SK-N-MC (cell line): ENCODE measurements at regions not wholly inside any gene's neighbourhood (a gene's known extent, or its start where the extent isn't known, plus 50 kb on each side); places are given as distances from the start of the nearest gene placed in this dataset.

Source experiments
- DNase-seq: peaks from one replicate; pipeline ENCODE4 v3.0.0-alpha.2; 2011; ENCODE audit warnings: low read depth, low spot score
- H3K27ac ChIP-seq: fragments of 200-600 bp; sonication (generic); 2 replicates; pipeline ENCODE4 v1.5.1; 2016; ENCODE audit warnings: mixed run types
- H3K36me3 ChIP-seq: fragments of 200-600 bp; sonication (generic); 2 replicates; pipeline ENCODE4 v1.6.1; 2017; ENCODE audit warnings: antibody characterized with exemption, low read length, mixed read lengths; ENCODE audit not compliant: insufficient read depth
- H3K4me3 ChIP-seq: fragments of 200-600 bp; sonication (generic); 2 replicates; pipeline ENCODE4 v1.5.1; 2016
- H3K9ac ChIP-seq: fragments of 200-600 bp; sonication (generic); 2 replicates; pipeline ENCODE4 v1.8.0; 2017; ENCODE audit warnings: mixed run types, mixed read lengths; ENCODE audit not compliant: insufficient read length
- H3K9me3 ChIP-seq: fragments of 200-600 bp; sonication (generic); 2 replicates; pipeline ENCODE4 v1.6.1; 2017; ENCODE audit warnings: low read depth, mild to moderate bottlenecking, antibody characterized with exemption, low read length, moderate library complexity, mixed read lengths
- EZH2 ChIP-seq: fragments of 200-600 bp; sonication (generic); IDR thresholded peaks from one replicate; pipeline ENCODE4 v1.6.1; 2017; ENCODE audit warnings: antibody characterized with exemption
- FOXP2 ChIP-seq: optimal IDR thresholded peaks from 2 replicates; pipeline ENCODE3; 2011; ENCODE audit warnings: mild to moderate bottlenecking, moderate library complexity; ENCODE audit not compliant: insufficient read depth; ENCODE audit errors: extremely low read length, control extremely low read depth
- POLR2AphosphoS5 ChIP-seq: IDR thresholded peaks from 2 replicates; pipeline ENCODE4 v1.6.1; 2012; ENCODE audit warnings: mild to moderate bottlenecking, low read depth, low read length, borderline replicate concordance

DNA sequence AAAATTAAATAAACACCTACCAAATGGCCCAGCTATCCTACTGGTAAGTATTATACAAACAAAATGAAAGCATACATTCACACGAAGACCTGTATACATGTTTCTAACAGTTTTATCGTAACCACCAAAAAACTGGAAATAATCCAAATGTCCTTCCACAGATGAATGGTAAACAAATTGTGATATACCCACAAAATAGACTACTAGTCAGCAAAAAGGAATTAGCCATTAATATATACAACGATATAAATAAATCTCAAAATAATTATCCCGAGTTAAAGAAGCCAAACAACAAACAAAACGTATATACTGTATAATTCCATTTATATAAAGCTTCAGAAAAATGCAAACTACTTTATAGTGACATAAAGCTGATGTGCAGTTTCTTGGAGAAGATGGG lies 106.3 kb upstream of the SERTM1 start:
- DNase-seq: no peak
- no peak overlapping the region for H3K4me3 ChIP-seq
- H3K27ac ChIP-seq: no peak overlapping the region
- no peaks in the 10 kb centered on the region for H3K9me3 ChIP-seq
- no peaks in the 10 kb centered on the region for H3K36me3 ChIP-seq
- no peak overlapping the region for H3K9ac ChIP-seq
- no peak for TF ChIP-seq POLR2AphosphoS5
- no peak for TF ChIP-seq EZH2
- TF ChIP-seq FOXP2: no peak

DNA sequence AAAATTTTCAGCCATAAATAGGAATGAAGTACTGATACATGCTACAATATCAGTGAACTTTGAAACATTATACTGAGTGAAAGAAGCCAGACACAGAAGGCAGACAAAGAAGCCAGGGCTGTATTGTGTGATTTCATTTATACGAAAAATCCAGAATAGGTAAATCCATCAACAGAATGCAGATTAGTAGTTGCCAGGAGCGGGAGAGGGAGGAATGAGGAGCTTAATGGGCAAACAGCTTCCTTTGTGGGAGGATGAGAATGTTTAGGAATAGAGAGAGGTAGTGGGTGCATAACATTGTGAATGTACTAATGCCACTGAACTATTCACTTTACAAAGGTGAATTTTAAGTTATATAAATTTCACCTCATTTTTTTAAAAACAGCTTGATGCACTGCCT lies 103.3 kb upstream of the SERTM1 start:
- TF ChIP-seq POLR2AphosphoS5: no peak
- TF ChIP-seq EZH2: no peak
- TF ChIP-seq FOXP2: no peak
- H3K9ac ChIP-seq: no peak overlapping the region
- H3K9me3 ChIP-seq: no peaks in the 10 kb centered on the region
- DNase-seq: no peak
- H3K36me3 ChIP-seq: no peaks in the 10 kb centered on the region
- H3K27ac ChIP-seq: no peak overlapping the region
- H3K4me3 ChIP-seq: no peak overlapping the region

DNA sequence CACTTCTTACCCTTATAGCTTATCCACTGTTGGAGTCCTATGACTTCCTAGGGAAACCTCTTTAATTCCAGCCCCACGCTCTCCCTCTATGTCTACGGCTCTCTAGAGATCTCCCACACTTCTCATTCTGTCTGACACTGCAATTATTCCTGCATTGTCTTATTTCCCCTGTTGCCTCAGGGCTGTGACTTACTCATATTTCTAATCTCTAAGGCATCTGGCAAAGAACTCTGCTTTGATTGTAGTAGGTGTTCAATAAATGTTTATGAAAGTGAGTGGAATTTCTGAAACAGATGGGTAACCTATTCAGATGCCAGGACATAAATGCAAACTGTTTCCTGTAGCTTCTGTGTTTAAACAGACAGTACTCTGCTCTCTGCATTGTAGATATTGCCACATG lies 102.4 kb upstream of the SERTM1 start:
- no peak for TF ChIP-seq EZH2
- peak; percentile 25; the same call in 1 of the 2 replicates for TF ChIP-seq POLR2AphosphoS5
- H3K27ac ChIP-seq: peak overlapping the region; percentile 27
- H3K9ac ChIP-seq: no peak overlapping the region
- no peaks in the 10 kb centered on the region for H3K9me3 ChIP-seq
- H3K36me3 ChIP-seq: no peaks in the 10 kb centered on the region
- peak overlapping the region; percentile 41 for H3K4me3 ChIP-seq
- DNase-seq: no peak

DNA sequence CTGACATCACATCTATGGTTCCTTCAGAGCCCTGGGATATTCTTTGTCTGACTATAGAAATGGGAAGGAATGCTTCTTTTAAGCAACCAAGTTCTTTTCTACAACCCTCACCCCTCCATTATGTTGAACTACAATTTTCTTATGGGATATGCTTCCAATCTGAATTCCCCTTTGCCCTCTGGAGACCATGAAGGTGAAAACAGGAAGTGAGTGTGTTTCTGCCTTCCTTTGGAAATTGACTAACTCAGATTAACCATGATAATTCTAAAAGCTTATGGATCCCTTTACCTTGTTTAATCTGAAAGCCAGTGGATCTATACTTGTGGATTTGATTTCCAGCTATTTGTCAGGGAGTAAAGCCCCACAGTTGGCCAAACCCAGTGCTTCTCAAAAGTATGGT lies 90.8 kb upstream of the SERTM1 start:
- DNase-seq: no peak
- Histone ChIP-seq H3K4me3 (no peak overlapping the region), H3K27ac (no peak overlapping the region), H3K9ac (no peak overlapping the region), H3K9me3 (no peaks in the 10 kb centered on the region), H3K36me3 (no peaks in the 10 kb centered on the region)
- TF ChIP-seq POLR2AphosphoS5: no peak
- no peak for TF ChIP-seq FOXP2
- no peak for TF ChIP-seq EZH2

DNA sequence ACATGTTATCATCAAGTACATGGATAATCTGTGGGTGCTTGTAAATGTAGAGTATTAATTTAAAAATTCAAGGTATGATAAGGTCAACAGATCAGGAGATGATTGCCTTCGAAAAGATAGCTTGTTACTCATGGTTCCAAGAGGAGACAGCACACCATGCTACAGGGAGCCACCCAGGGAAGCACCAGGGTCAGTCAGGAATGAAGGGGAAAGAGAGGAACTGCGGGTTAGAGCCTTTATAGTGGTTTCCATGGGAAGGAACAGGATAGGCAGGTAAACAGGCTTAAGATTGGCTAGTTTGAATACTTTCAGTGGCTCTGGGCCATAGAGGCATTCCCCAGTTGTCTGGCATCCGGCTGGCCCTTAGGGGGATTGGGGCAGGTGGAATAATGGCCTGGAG lies 74.2 kb upstream of the SERTM1 start:
- TF ChIP-seq POLR2AphosphoS5 (no peak), EZH2 (no peak), FOXP2 (no peak)
- DNase-seq: no peak
- Histone ChIP-seq H3K9me3 (0 out of 2 replicates have a peak, but pooled peaks cover 5% of the 10 kb centered on the region), H3K36me3 (no peaks in the 10 kb centered on the region), H3K4me3 (no peak overlapping the region), H3K27ac (no peak overlapping the region), H3K9ac (no peak overlapping the region)

DNA sequence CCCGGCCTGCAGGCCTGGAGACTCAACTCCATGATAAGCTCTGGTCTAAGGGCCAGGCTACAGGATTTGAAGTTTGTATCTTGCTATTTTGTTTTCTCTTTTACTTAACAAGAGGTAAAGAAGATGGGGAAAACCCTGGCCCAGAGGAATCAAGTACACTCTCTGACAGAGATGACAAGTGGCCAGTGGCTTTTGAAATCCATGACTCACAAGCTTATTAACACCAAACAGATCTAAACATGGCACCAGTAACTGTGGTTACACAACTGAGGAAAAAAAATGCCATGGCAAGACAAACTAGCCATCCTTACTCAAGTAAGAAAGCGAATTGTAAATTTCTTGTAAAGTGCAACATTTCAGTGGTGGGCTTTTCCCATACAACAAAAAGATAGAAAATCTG lies 72.6 kb upstream of the SERTM1 start:
- Histone ChIP-seq H3K4me3 (no peak overlapping the region), H3K27ac (no peak overlapping the region), H3K9ac (no peak overlapping the region), H3K9me3 (0 out of 2 replicates have a peak, but pooled peaks cover 5% of the 10 kb centered on the region), H3K36me3 (no peaks in the 10 kb centered on the region)
- TF ChIP-seq POLR2AphosphoS5 (no peak), FOXP2 (no peak), EZH2 (no peak)
- DNase-seq: no peak

DNA sequence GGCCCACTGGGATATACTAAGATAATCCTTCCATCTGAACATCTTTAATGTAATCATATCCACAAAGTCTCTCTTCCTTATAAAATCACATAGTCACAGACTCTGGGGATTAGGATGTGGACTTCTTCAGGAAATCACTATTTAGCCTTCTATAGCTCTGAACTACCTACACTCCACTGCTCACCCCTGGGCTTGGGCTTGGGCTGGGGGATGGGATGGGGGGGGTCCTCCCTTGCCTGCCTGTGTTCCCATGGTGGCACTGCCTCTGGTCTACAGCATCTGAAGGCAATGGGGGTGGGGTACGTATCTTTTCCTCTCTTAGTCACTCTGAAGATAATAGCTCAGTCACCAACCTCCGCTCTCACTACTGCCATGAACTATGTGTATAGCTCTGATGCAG lies 67.8 kb upstream of the SERTM1 start:
- Histone ChIP-seq H3K9ac (no peak overlapping the region), H3K4me3 (no peak overlapping the region), H3K9me3 (0 out of 2 replicates have a peak, but pooled peaks cover 5% of the 10 kb centered on the region), H3K27ac (no peak overlapping the region), H3K36me3 (no peaks in the 10 kb centered on the region)
- no peak for DNase-seq
- no peak for TF ChIP-seq EZH2
- TF ChIP-seq POLR2AphosphoS5: no peak
- TF ChIP-seq FOXP2: no peak

DNA sequence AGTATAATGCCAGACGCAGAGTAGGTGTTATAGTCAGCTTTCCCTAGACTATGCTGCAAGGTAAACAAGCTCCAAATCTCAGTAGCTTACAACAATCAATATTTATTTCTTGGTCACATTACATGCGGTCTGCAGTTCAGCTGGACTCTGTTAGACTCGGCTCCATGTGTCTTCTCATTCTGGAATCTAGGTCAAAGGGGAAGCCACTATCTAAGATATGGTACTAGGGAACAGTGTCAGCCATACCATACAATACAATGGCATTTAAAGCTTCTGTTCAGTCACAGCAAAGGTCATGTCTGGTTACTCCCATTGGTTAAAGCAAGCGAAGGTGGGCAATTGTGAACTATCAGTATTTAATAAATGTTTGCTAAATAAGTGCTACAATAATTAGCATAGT lies 65.3 kb upstream of the SERTM1 start:
- TF ChIP-seq POLR2AphosphoS5 (no peak), EZH2 (no peak), FOXP2 (no peak)
- Histone ChIP-seq H3K9me3 (no peaks in the 10 kb centered on the region), H3K4me3 (no peak overlapping the region), H3K36me3 (no peaks in the 10 kb centered on the region), H3K9ac (no peak overlapping the region), H3K27ac (no peak overlapping the region)
- no peak for DNase-seq

DNA sequence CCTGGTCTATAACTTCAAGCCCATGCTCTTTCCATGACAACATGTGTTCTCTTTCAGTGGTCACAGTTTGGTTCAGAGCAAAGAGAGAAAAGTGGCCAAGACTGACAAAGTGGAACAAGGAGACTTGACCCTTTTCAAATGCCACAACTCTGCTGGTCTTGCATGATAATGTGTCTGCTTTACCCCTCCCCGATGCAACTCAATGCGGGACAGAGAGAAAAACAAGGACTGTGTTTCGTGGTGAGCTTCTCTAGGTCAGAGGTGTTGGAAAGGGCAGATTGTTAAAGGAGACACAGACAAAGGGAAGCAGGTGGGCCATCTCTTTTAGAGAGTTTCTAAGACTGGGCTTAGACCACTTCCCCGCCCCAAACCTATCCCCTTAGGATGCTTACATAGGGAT lies 61.6 kb upstream of the SERTM1 start:
- H3K36me3 ChIP-seq: no peaks in the 10 kb centered on the region
- TF ChIP-seq POLR2AphosphoS5 (no peak), EZH2 (no peak), FOXP2 (no peak)
- H3K9ac ChIP-seq: no peak overlapping the region
- H3K9me3 ChIP-seq: no peaks in the 10 kb centered on the region
- DNase-seq: no peak
- no peak overlapping the region for H3K27ac ChIP-seq
- no peak overlapping the region for H3K4me3 ChIP-seq

DNA sequence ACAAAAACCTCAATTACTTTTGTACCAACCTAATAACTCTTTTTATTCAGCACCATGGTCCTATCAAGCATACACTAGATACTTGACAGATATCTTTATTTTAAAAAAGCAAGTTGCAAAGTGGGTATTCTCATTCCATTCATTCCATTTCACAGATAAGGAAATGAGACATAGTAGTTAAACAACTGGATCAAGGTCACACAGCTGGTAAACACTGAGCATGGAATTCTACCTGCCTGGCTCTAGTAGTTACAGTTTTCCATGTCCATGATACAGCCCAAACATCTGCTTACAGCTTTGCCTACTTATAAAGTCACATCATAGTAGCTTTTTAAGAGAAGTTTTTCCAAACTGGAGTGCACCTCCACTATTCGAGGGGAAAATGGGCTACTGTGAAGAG lies 57.1 kb upstream of the SERTM1 start:
- Histone ChIP-seq H3K27ac (no peak overlapping the region), H3K36me3 (no peaks in the 10 kb centered on the region), H3K9ac (no peak overlapping the region), H3K4me3 (no peak overlapping the region), H3K9me3 (no peaks in the 10 kb centered on the region; the same call in 1 of the 2 replicates)
- TF ChIP-seq POLR2AphosphoS5: no peak
- TF ChIP-seq FOXP2: no peak
- TF ChIP-seq EZH2: no peak
- DNase-seq: no peak
